HG02852 (cell line): ENCODE measurements at regions not wholly inside any gene's neighbourhood (a gene's known extent, or its start where the extent isn't known, plus 50 kb on each side); places are given as distances from the start of the nearest gene placed in this dataset.

Experiments used
- ATAC-seq: cut with Tn5 transposase; IDR thresholded peaks from one replicate; pipeline ENCODE4 v1.9.1; 2021; ENCODE audit warnings: mild to moderate bottlenecking, moderate library complexity; ENCODE audit not compliant: unreplicated experiment

GRCh38 chr20:17093782-17094181 lies 133.1 kb upstream of the PCSK2 start:
- no peak for ATAC-seq

- ATAC-seq, result no peak
These were observed 129.2 kb upstream of the PCSK2 start for GRCh38 chr20:17097603-17098002.

DNA sequence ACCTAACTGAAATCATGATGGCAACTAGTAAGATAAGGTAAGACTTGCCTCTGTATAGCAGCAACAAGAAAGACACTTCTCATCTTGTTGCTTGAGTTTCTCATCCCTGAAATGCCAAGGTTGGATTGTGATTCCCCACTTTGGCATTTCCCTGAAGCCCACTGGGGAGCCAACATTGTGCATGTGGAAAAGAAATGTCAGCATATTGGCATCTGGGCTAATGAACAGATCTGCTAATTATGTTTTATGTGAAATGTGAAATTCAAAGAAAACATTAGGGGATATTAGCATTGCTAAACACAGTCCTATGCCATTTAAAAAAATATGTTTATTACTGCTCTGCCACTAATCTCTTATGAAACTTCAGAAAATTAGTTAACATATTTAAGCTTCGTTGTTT lies 126.3 kb upstream of the PCSK2 start:
- ATAC-seq, result no peak

- no peak for ATAC-seq
These were observed 119.7 kb upstream of the PCSK2 start for GRCh38 chr20:17107127-17107526.

GRCh38 chr20:17108896-17109295 lies 117.9 kb upstream of the PCSK2 start:
- ATAC-seq, result no peak

DNA sequence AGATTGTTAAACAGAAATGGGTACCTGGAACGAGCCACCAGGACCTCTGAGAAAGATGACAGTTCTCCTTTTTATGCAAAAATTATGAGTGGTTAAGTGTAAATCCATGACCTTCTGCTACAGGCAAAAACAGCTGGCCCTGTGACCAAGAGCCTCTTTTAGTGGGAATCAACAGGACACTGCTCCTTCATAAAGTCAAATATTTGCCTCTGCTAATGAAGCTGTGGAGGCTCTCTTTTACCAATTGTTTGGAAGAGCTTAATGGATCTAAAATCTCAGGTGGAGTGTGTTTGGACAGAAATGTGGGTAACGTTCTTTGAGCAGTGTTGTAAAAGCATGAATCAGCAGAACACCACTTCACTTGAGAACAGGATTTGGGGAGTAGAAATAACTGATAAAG lies 117.5 kb upstream of the PCSK2 start:
- no peak for ATAC-seq

- ATAC-seq, result no peak
These were observed 98.6 kb upstream of the PCSK2 start for GRCh38 chr20:17128206-17128605.

GRCh38 chr20:17129089-17129488 lies 97.8 kb upstream of the PCSK2 start:
- ATAC-seq, result no peak

- no peak for ATAC-seq
These were observed 89.1 kb upstream of the PCSK2 start for GRCh38 chr20:17137692-17138091.

DNA sequence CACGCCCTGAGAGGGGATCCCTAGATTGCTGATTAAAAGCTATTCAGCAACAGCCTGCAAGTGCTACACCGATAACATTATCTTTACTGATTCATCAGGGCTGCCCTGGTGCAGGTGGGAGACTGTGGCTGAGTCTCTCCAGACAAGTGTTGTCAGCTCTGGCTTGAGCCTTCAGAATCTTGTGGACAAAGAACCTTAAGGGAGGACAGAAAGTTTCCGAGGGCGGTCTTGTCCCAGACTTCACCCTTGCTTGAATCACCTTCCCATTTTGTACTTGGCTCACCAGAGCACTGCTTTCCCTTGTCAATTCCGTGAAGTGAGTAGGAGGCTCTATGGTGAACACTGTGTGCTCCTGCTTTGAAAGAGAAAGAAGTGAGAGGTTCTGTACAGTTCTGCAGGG lies 88.6 kb upstream of the PCSK2 start:
- ATAC-seq, result no peak

- ATAC-seq, result no peak
These were observed 85.9 kb upstream of the PCSK2 start for GRCh38 chr20:17140894-17141293.

DNA sequence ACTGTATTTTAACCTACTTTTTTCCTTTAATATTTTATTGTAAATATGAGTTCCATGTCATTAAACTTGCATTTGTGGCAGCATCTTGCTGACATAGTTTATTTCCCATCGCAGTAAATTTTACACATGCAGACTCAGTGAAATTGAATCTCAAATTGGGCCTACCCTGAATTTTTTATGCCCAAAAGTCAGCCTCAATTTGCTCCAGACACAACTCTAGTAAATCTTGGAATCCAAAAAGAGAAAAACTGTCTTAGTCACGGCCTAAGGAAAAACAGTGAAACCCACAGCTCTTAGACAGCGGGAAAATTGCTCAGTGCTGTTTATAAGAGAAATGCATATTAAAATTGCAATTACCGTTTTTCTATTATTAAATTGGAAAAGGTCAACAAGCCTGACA lies 85.3 kb upstream of the PCSK2 start:
- ATAC-seq, result no peak

DNA sequence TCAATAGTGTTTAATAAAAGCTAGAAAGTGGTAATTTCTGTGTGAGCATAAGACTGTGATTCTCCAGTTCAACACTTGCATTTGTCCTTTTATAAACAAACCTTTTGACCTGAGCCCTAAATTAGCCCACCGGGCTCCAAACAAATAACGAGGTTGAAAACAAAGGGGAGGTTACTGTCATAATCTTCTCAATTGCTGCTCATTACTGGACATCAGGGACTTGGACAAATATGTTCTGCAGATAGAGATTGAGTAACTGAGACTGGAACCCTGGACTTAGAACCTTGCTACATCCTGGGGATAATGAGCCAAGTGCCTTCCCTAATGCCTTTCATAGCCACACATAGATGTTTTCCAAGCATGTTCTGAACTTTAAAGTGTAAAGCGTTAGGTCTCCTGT lies 84.2 kb upstream of the PCSK2 start:
- no peak for ATAC-seq

DNA sequence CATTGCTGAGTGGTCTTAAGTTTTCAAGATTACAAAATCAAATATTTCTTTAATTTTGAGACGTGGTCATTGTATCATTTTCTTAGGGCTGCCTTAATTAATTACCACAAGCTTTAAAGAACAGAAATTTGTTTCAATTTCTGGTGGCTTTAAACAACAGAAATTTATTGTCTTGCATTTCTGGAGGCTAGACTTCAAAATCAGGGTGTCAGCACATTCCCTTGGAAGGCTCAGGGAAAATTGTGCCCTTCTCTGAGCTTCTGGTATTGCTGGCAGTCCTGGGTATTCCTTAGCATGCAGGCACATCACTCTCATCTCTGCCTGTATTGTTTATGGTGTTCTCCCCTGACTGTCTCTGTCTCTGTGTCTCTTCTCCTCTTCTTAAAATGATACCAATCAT lies 76.0 kb upstream of the PCSK2 start:
- ATAC-seq, result no peak

DNA sequence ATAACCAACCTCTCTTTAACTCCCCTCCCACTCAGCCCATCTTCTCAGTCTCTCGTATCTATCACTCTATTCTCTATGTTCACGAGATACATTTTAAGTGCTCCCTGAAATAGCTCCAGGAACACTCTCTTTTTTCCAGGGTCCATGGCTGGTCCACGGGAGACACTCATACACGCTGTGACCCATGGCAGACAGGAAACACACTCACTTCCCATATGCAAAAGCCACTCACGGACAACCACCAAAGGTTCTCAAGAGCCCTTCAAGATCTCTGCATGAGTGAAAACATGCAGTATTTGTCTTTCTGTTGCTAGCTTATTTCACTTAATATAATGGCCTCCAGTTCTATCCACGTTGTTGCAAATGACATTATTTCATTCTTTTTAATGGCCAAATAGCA lies 71.4 kb upstream of the PCSK2 start:
- ATAC-seq, result no peak

- ATAC-seq, result no peak
These were observed 68.1 kb upstream of the PCSK2 start for GRCh38 chr20:17158701-17159100.

DNA sequence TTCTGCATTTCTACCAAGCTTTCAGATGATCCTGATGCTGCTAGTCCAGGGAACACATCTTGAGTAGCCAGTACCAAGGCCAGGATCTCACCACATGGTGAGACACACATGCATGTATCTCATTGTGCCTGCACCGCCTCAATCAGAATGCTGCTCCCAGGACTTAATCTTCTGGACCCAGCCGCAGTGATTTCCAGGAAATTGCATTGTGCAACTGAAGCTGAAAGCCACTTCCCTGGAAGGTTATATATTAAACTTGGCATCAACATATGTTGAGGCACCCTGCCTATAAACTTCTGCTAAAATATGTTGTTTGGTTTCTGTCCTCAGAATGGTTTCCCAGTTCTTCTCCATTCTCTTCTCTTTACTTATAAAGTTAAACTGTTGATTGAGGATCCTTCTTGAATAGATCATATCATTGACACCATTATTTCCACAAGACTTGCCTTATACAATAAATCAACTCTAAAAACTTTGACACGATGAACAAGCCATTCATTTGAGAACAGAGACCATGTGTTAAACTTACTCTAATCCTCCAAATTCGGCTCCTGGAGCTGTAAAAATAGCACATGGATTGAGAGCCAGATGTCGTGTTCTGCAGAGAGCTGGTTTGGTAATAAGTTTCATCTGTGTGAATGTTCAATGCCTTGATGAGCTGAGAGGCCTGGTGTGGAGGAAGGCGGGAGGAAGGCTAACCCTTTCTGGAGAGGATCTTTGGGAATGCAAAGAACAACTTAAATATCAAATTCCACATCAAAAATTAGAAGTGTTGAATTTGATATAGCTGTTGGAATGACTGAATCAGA lies 65.0 kb upstream of the PCSK2 start:
- no peak for ATAC-seq

DNA sequence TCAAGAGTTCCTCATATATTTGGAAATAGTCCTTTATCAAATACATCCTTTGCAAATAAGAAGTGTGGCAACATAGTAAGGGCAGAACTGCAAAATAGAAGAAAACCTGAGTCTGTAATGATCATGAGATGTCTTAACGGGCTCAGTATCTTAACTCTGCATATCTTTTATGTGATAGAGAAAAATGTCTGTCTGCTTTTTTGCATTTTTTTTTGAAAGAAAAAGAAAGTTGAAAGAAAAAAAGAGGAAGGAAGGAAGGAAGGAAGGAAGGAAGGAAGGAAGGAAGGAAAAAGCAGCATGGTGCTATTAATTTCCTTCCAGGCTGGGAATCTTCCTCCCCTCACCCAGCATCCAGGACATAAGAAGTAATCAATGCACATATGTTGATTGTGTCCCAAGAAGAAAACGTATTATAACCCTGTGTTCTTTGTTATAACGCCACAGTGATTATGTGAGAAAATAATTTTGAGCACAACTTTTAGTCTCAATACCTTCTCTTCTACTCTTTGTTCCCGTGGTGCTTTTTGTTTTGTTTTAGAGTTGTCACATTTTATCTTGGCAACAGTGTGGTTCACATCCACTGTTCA lies 58.7 kb upstream of the PCSK2 start:
- ATAC-seq, result no peak

DNA sequence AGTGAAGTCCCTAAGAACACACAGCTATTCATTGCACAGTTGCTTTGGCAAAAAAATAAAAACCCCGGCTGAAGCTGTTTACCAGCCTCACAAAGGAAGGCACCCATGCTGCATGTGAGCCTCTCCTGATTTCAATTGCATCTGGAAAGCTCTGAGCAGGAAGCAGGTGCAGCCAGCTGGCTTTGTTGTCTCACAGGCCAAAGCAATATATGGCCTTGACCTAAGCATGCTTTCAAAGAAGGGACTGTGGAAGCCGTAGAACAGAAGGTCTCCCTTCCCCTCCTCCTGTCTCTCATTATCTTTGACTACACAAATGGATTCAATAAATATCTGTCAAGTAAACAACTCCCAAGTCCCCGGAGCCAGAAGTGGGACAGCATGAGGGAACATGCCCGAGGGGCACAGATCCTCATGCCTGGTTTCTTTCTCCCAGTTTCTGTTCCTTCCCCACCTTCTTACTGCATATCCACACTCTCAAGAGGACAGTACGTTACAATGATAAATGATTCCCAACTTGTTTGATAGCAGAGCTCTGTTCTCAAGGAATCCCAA lies 57.2 kb upstream of the PCSK2 start:
- no peak for ATAC-seq

DNA sequence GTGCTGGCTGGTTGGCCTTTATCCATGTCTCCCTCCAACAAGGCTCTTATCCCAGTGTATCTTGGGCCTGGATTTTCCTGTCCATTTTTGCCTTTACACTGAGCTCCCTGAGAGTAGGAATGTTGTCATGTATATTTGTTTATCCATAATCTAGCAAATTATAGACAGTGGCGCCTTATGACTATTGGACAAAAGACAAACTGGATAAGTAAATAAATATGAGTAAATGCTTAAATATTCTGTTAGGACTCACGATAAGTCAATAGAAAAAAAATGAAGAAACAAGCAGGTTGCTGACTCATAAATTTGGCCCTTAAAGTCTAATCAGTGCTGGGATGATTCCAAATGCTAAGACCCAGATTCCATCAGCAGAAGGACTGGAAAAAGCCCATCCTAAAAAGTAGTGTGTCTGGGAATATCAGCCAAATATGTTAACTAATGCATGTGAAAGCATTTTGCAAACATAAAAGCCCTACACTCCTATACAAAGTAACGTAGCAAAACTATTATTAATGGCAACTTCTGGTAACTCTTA lies 55.0 kb upstream of the PCSK2 start:
- ATAC-seq, result no peak

GRCh38 chr20:17172836-17173516 lies 53.9 kb upstream of the PCSK2 start:
- ATAC-seq, result no peak
